CD14-positive monocyte (primary cell): ENCODE measurements at regions not wholly inside any gene's neighbourhood (a gene's known extent, or its start where the extent isn't known, plus 50 kb on each side); places are given as distances from the start of the nearest gene placed in this dataset.

ENCODE experiments used
- DNase-seq, 3 donors: peaks; one replicate each; pipeline ENCODE4 v3.0.0-alpha.2; 2011 to 2022
- H2AFZ ChIP-seq: 2 replicates; pipeline ENCODE4 v1.6.0; 2012; ENCODE audit warnings: mild to moderate bottlenecking, low read depth, low read length, inconsistent platforms; ENCODE audit not compliant: insufficient read depth, poor library complexity, severe bottlenecking
- H3K27ac ChIP-seq, 2 donors: 1 replicate in 1 of 2; 2 replicates in 1 of 2; pipeline ENCODE4 v1.5.1; 2012 to 2013; ENCODE audit warnings: low read length in 2 of 2, control low read depth in 1 of 2, inconsistent platforms in 1 of 2, low read depth in 1 of 2, mild to moderate bottlenecking in 1 of 2
- H3K27me3 ChIP-seq, 2 donors: one replicate each; pipeline versions ENCODE4 v1.6.0 to v1.6.1; 2011 to 2013; ENCODE audit warnings: low read length in 2 of 2; ENCODE audit not compliant: control insufficient read depth in 2 of 2, insufficient read depth in 2 of 2
- H3K36me3 ChIP-seq, 2 donors: replicated peaks in 1 of 2; 1 replicate in 1 of 2; 2 replicates in 1 of 2; pipeline versions ENCODE4 v1.5.1 to v1.6.1; 2012 to 2013; ENCODE audit warnings: low read length in 2 of 2, control low read depth in 1 of 2, inconsistent platforms in 1 of 2, mild to moderate bottlenecking in 1 of 2; ENCODE audit not compliant: insufficient read depth in 2 of 2, control insufficient read depth in 1 of 2
- H3K4me1 ChIP-seq, 2 donors: 1 replicate in 1 of 2; 2 replicates in 1 of 2; pipeline versions ENCODE4 v1.5.1 to v1.6.1; 2012 to 2013; ENCODE audit warnings: low read length in 2 of 2, control low read depth in 1 of 2, inconsistent platforms in 1 of 2, mild to moderate bottlenecking in 1 of 2, moderate library complexity in 1 of 2; ENCODE audit not compliant: insufficient read depth in 2 of 2, control insufficient read depth in 1 of 2
- H3K4me2 ChIP-seq: replicated peaks from 2 replicates; pipeline ENCODE3; 2012; ENCODE audit warnings: low read length, moderate library complexity, mild to moderate bottlenecking; ENCODE audit not compliant: poor library complexity, severe bottlenecking; ENCODE audit errors: extremely low read depth
- H3K4me3 ChIP-seq, 3 experiments: fragments of 200-600 bp in 1 of 3; sonication (generic) in 1 of 3; replicated peaks in 1 of 3; 1 replicate in 2 of 3; 2 replicates in 1 of 3; pipeline ENCODE4 v1.5.1; 2011 to 2013; ENCODE audit warnings: low read length in 3 of 3, mild to moderate bottlenecking in 3 of 3, control low read depth in 2 of 3, low read depth in 2 of 3, inconsistent platforms in 1 of 3, moderate library complexity in 1 of 3
- H3K79me2 ChIP-seq: 2 replicates; pipeline ENCODE4 v1.6.0; 2012; ENCODE audit warnings: mild to moderate bottlenecking, control low read depth, inconsistent platforms, low read length, moderate library complexity; ENCODE audit not compliant: insufficient read depth
- H3K9ac ChIP-seq: 2 replicates; pipeline ENCODE4 v1.6.0; 2017; ENCODE audit warnings: low read length, mild to moderate bottlenecking; ENCODE audit not compliant: insufficient read depth, poor library complexity, severe bottlenecking
- H3K9me3 ChIP-seq, 2 donors: replicated peaks in 1 of 2; 1 replicate in 1 of 2; 2 replicates in 1 of 2; pipeline versions ENCODE4 v1.5.1 to v1.6.1; 2012 to 2013; ENCODE audit warnings: low read length in 2 of 2, control low read depth in 1 of 2; ENCODE audit not compliant: control insufficient read depth in 1 of 2, insufficient read depth in 1 of 2
- H4K20me1 ChIP-seq: 2 replicates; pipeline ENCODE4 v1.6.0; 2012; ENCODE audit warnings: mild to moderate bottlenecking, low read length, control low read depth, moderate library complexity; ENCODE audit not compliant: insufficient read depth
- H3K27ac Mint-ChIP-seq, 7 donors: one replicate each; pipeline ENCODE4 v1.8.0; 2020; ENCODE audit warnings: mild to moderate bottlenecking in 7 of 7, mixed read lengths in 7 of 7, moderate library complexity in 6 of 7, inconsistent platforms in 2 of 7
- H3K27me3 Mint-ChIP-seq, 3 donors: one replicate each; pipeline ENCODE4 v1.8.0; 2021 to 2022; ENCODE audit warnings: low read depth in 3 of 3, mild to moderate bottlenecking in 3 of 3, mixed read lengths in 3 of 3, moderate library complexity in 3 of 3, inconsistent platforms in 1 of 3
- H3K36me3 Mint-ChIP-seq, 2 donors: one replicate each; pipeline ENCODE4 v1.8.0; 2020; ENCODE audit warnings: mixed read lengths in 2 of 2, inconsistent platforms in 1 of 2, mild to moderate bottlenecking in 1 of 2
- H3K4me1 Mint-ChIP-seq: one replicate; pipeline ENCODE4 v1.8.0; 2020; ENCODE audit warnings: mild to moderate bottlenecking, mixed read lengths
- H3K4me3 Mint-ChIP-seq, 2 donors: one replicate each; pipeline ENCODE4 v1.8.0; 2020; ENCODE audit warnings: mild to moderate bottlenecking in 2 of 2, mixed read lengths in 2 of 2, moderate library complexity in 1 of 2
- H3K9me3 Mint-ChIP-seq, 7 donors: one replicate each; pipeline ENCODE4 v1.8.0; 2020 to 2022; ENCODE audit warnings: mixed read lengths in 7 of 7, mild to moderate bottlenecking in 6 of 7, moderate library complexity in 6 of 7, inconsistent platforms in 2 of 7
- WGBS: methylation state at CpG from one replicate; pipeline ENCODE4 v1.1.5; 2013; ENCODE audit warnings: missing lambda C conversion rate; ENCODE audit not compliant: insufficient coverage; 5-methylcytosine and 5-hydroxymethylcytosine counted together
- intact Hi-C, 2 donors: fragments of 100-400 bp; cut with micrococcal nuclease; formaldehyde crosslinking; loops; one replicate each; pipeline versions ENCODE4 v1.15.0 to v1.15.1; 2023
- TF ChIP-seq, protein P1 (sequence below): fragments of 200-600 bp; IDR thresholded peaks from one replicate; pipeline ENCODE4 v1.8.0; 2022; ENCODE audit warnings: antibody characterized with exemption, mild to moderate bottlenecking

DNA sequence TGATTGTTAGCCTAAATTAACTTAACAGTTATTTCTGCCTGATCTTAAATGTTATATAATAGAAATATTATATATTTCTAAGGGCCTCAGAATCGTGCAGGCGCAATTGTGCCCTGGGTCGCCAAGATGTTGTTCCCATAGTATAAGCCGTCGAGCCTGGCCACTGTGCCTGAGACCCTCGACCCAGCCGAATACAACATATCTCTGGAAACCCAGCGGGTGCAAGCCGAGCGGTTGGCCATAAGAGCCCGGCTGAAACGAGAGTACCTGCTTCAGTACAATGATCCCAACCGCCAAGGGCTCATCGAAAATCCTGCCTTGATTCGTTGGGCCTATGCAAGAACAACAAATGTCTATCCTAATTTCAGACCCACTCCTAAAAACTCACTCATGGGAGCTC, 549.8 kb downstream of the KCTD8 start:
- intact Hi-C loops, result no loop called here
- H3K4me3 ChIP-seq, result no peak overlapping the region
- no peaks in the 10 kb centered on the region for H3K27me3 ChIP-seq
- no peak overlapping the region for H3K4me2 ChIP-seq
- TF ChIP-seq, protein P1, sequence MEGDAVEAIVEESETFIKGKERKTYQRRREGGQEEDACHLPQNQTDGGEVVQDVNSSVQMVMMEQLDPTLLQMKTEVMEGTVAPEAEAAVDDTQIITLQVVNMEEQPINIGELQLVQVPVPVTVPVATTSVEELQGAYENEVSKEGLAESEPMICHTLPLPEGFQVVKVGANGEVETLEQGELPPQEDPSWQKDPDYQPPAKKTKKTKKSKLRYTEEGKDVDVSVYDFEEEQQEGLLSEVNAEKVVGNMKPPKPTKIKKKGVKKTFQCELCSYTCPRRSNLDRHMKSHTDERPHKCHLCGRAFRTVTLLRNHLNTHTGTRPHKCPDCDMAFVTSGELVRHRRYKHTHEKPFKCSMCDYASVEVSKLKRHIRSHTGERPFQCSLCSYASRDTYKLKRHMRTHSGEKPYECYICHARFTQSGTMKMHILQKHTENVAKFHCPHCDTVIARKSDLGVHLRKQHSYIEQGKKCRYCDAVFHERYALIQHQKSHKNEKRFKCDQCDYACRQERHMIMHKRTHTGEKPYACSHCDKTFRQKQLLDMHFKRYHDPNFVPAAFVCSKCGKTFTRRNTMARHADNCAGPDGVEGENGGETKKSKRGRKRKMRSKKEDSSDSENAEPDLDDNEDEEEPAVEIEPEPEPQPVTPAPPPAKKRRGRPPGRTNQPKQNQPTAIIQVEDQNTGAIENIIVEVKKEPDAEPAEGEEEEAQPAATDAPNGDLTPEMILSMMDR, result no peak
- peaks cover 4 to 19% of the 10 kb centered on the region in 2 donors for H3K9me3 ChIP-seq
- Mint-ChIP-seq H3K9me3 (peaks cover 2 to 17% (median 6%) of the 10 kb centered on the region in 7 donors), H3K4me1 (no peaks in the 10 kb centered on the region), H3K27me3 (no peaks in the 10 kb centered on the region), H3K27ac (no peak overlapping the region), H3K4me3 (no peak overlapping the region), H3K36me3 (no peaks in the 10 kb centered on the region)
- no peaks in the 10 kb centered on the region for H4K20me1 ChIP-seq
- DNase-seq, result no peak
- no peak overlapping the region for H3K27ac ChIP-seq
- H2AFZ ChIP-seq, result no peak overlapping the region
- 91% methylated on average over 13 of the region's 15 CpGs for WGBS
- no peaks in the 10 kb centered on the region for H3K79me2 ChIP-seq
- H3K36me3 ChIP-seq, result no peaks in the 10 kb centered on the region
- H3K9ac ChIP-seq, result no peak overlapping the region
- H3K4me1 ChIP-seq, result no peaks in the 10 kb centered on the region

- Histone ChIP-seq H3K27me3 (no peaks in the 10 kb centered on the region), H3K4me2 (no peak overlapping the region), H4K20me1 (no peaks in the 10 kb centered on the region), H3K4me1 (no peaks in the 10 kb centered on the region), H3K9ac (no peak overlapping the region), H3K79me2 (no peaks in the 10 kb centered on the region), H2AFZ (no peak overlapping the region), H3K9me3 (peaks cover 4 to 32% of the 10 kb centered on the region in 2 donors), H3K36me3 (no peaks in the 10 kb centered on the region), H3K27ac (no peak overlapping the region), H3K4me3 (no peak overlapping the region)
- Mint-ChIP-seq H3K4me3 (no peak overlapping the region), H3K27ac (no peak overlapping the region), H3K27me3 (no peaks in the 10 kb centered on the region), H3K4me1 (no peaks in the 10 kb centered on the region), H3K9me3 (peaks cover 0 to 14% (median 4%) of the 10 kb centered on the region in 7 donors), H3K36me3 (no peaks in the 10 kb centered on the region)
- 100% methylated on average over 2 of the region's 4 CpGs for WGBS
- intact Hi-C loops, result no loop called here
- no peak for DNase-seq
- TF ChIP-seq, protein P1, result no peak
Measured at GRCh38 chr4:43903456-43903855, 545.2 kb downstream of the KCTD8 start.
